OCI-M2 (cell line): ENCODE measurements at regions not wholly inside any gene's neighbourhood (a gene's known extent, or its start where the extent isn't known, plus 50 kb on each side); places are given as distances from the start of the nearest gene placed in this dataset.

Source experiments
- DNase-seq: peaks from one replicate; lab custom pipeline; 2025; ENCODE audit not compliant: unreplicated experiment; lab: John Stamatoyannopoulos, UW

GRCh38 chr6:9627916-9628315 lies 787.0 kb downstream of the TFAP2A start:
- DNase-seq, result no peak

GRCh38 chr6:9623985-9624384 lies 790.9 kb downstream of the TFAP2A start:
- DNase-seq, result no peak

- DNase-seq, result no peak
These were observed 791.5 kb downstream of the TFAP2A start for GRCh38 chr6:9623228-9623832.

GRCh38 chr6:9621276-9621675 lies 793.6 kb downstream of the TFAP2A start:
- DNase-seq, result no peak

GRCh38 chr6:9620687-9621086 lies 794.2 kb downstream of the TFAP2A start:
- no peak for DNase-seq

GRCh38 chr6:9620263-9620662 lies 794.6 kb downstream of the TFAP2A start:
- no peak for DNase-seq

- no peak for DNase-seq
These were observed 800.1 kb downstream of the TFAP2A start for GRCh38 chr6:9614778-9615177.

GRCh38 chr6:9612489-9612888 lies 802.4 kb downstream of the TFAP2A start:
- DNase-seq, result no peak

- no peak for DNase-seq
These were observed 804.1 kb downstream of the TFAP2A start for GRCh38 chr6:9610620-9611415.

- DNase-seq, result no peak
These were observed 808.3 kb downstream of the TFAP2A start for GRCh38 chr6:9606435-9607134.

GRCh38 chr6:9594746-9595145 lies 820.1 kb downstream of the TFAP2A start:
- DNase-seq, result no peak

- DNase-seq, result no peak
These were observed 821.3 kb downstream of the TFAP2A start for GRCh38 chr6:9593554-9593953.

- DNase-seq, result no peak
These were observed 831.0 kb downstream of the TFAP2A start for GRCh38 chr6:9583753-9584352.

GRCh38 chr6:9581155-9581554 lies 833.7 kb downstream of the TFAP2A start:
- no peak for DNase-seq

GRCh38 chr6:9576521-9576920 lies 838.4 kb downstream of the TFAP2A start:
- no peak for DNase-seq

GRCh38 chr6:9566096-9566495 lies 848.8 kb downstream of the TFAP2A start:
- DNase-seq, result no peak

GRCh38 chr6:9564021-9564420 lies 850.9 kb downstream of the TFAP2A start:
- DNase-seq, result no peak

- no peak for DNase-seq
These were observed 851.3 kb downstream of the TFAP2A start for GRCh38 chr6:9563568-9563967.

GRCh38 chr6:9554806-9555205 lies 860.1 kb downstream of the TFAP2A start:
- DNase-seq, result no peak

GRCh38 chr6:9554323-9554722 lies 860.6 kb downstream of the TFAP2A start:
- DNase-seq, result no peak

GRCh38 chr6:9553002-9553401 lies 861.9 kb downstream of the TFAP2A start:
- no peak for DNase-seq

GRCh38 chr6:9543649-9544048 lies 871.2 kb downstream of the TFAP2A start:
- no peak for DNase-seq
